Neural progenitor cell (in vitro differentiated cells): ENCODE measurements at regions not wholly inside any gene's neighbourhood (a gene's known extent, or its start where the extent isn't known, plus 50 kb on each side); places are given as distances from the start of the nearest gene placed in this dataset.

ENCODE experiments used
- DNase-seq: peaks from one replicate; pipeline ENCODE4 v3.0.0-alpha.2; 2016; ENCODE audit warnings: low spot score
- H2AFZ ChIP-seq: fragments of 200-600 bp; sonication (generic); replicated peaks from 2 replicates; pipeline ENCODE4 v1.6.1; 2016; ENCODE audit warnings: antibody characterized with exemption
- H3F3A ChIP-seq: fragments of 200-600 bp; sonication (generic); 2 replicates; pipeline ENCODE4 v1.6.1; 2016; ENCODE audit warnings: antibody characterized with exemption, low read depth
- H3K27ac ChIP-seq: fragments of 200-600 bp; sonication (generic); 2 replicates; pipeline ENCODE4 v1.5.1; 2016; ENCODE audit warnings: mild to moderate bottlenecking
- H3K27me3 ChIP-seq: fragments of 200-600 bp; sonication (generic); 2 replicates; pipeline ENCODE4 v1.6.1; 2016; ENCODE audit warnings: mild to moderate bottlenecking, moderate library complexity
- H3K36me3 ChIP-seq: fragments of 200-600 bp; sonication (generic); 2 replicates; pipeline ENCODE4 v1.5.1; 2016
- H3K4me1 ChIP-seq: fragments of 200-600 bp; sonication (generic); 2 replicates; pipeline ENCODE4 v1.6.1; 2016; ENCODE audit warnings: mixed run types
- H3K4me2 ChIP-seq: fragments of 200-600 bp; sonication (generic); 2 replicates; pipeline ENCODE4 v1.6.1; 2016
- H3K4me3 ChIP-seq: fragments of 200-600 bp; sonication (generic); 2 replicates; pipeline ENCODE4 v1.5.1; 2016
- H3K79me2 ChIP-seq: fragments of 200-600 bp; sonication (generic); 2 replicates; pipeline ENCODE4 v1.6.1; 2016; ENCODE audit warnings: low read depth
- H3K9ac ChIP-seq: fragments of 200-600 bp; sonication (generic); 2 replicates; pipeline ENCODE4 v1.6.1; 2016
- H3K9me3 ChIP-seq: fragments of 200-600 bp; sonication (generic); 2 replicates; pipeline ENCODE4 v1.5.1; 2016; ENCODE audit warnings: low read depth
- H4K20me1 ChIP-seq: fragments of 200-600 bp; sonication (generic); 2 replicates; pipeline ENCODE4 v1.6.1; 2016; ENCODE audit warnings: low read depth
- H3K27ac Mint-ChIP-seq: 3 replicates; pipeline ENCODE4 v1.8.0; 2021; ENCODE audit warnings: mixed read lengths
- H3K27me3 Mint-ChIP-seq: 2 replicates; pipeline ENCODE4 v1.8.0; 2022; ENCODE audit warnings: low read depth, mild to moderate bottlenecking, inconsistent platforms, moderate library complexity, mixed read lengths; ENCODE audit not compliant: insufficient read depth
- H3K36me3 Mint-ChIP-seq: 3 replicates; pipeline ENCODE4 v1.8.0; 2021; ENCODE audit warnings: mixed read lengths
- H3K4me1 Mint-ChIP-seq: 3 replicates; pipeline ENCODE4 v1.8.0; 2021; ENCODE audit warnings: mixed read lengths
- H3K4me3 Mint-ChIP-seq: 3 replicates; pipeline ENCODE4 v1.8.0; 2021; ENCODE audit warnings: mild to moderate bottlenecking, moderate library complexity, mixed read lengths
- H3K9me3 Mint-ChIP-seq: 3 replicates; pipeline ENCODE4 v1.8.0; 2020; ENCODE audit warnings: mixed read lengths
- CTCF ChIP-seq: fragments of 200-600 bp; sonication (generic); IDR thresholded peaks from 2 replicates; pipeline ENCODE4 v1.5.1; 2017; ENCODE audit warnings: antibody characterized with exemption, mild to moderate bottlenecking
- EZH2 ChIP-seq: fragments of 200-600 bp; sonication (generic); IDR thresholded peaks from 2 replicates; pipeline ENCODE4 v1.6.1; 2017; ENCODE audit warnings: antibody characterized with exemption, mild to moderate bottlenecking, moderate library complexity
- EZH2phosphoT487 ChIP-seq: fragments of 200-600 bp; sonication (generic); IDR thresholded peaks from 2 replicates; pipeline ENCODE4 v1.6.1; 2017; ENCODE audit warnings: antibody characterized with exemption

- Mint-ChIP-seq H3K27ac (no peak overlapping the region), H3K4me3 (no peak overlapping the region), H3K27me3 (no peaks in the 10 kb centered on the region), H3K9me3 (no peaks in the 10 kb centered on the region), H3K4me1 (no peaks in the 10 kb centered on the region), H3K36me3 (no peaks in the 10 kb centered on the region)
- DNase-seq: no peak
- no peaks in the 10 kb centered on the region for H3K4me1 ChIP-seq
- TF ChIP-seq CTCF (no peak), EZH2phosphoT487 (no peak), EZH2 (no peak)
- no peak overlapping the region for H3K27ac ChIP-seq
- no peak overlapping the region for H3K4me3 ChIP-seq
- H3K27me3 ChIP-seq: no peaks in the 10 kb centered on the region
- H3K36me3 ChIP-seq: no peaks in the 10 kb centered on the region
- no peaks in the 10 kb centered on the region for H3K79me2 ChIP-seq
- H2AFZ ChIP-seq: no peak overlapping the region
- no peaks in the 10 kb centered on the region for H3F3A ChIP-seq
- H4K20me1 ChIP-seq: no peaks in the 10 kb centered on the region
- no peak overlapping the region for H3K9ac ChIP-seq
- H3K9me3 ChIP-seq: no peaks in the 10 kb centered on the region
- no peak overlapping the region for H3K4me2 ChIP-seq
Observed at GRCh38 chr1:87472716-87473115, 144.0 kb downstream of the LMO4 start.

- H3K27me3 Mint-ChIP-seq: no peaks in the 10 kb centered on the region
- H3K9ac ChIP-seq: no peak overlapping the region
- peak overlapping the region; percentile 4 for H3K27ac Mint-ChIP-seq
- no peak overlapping the region for H3K4me3 Mint-ChIP-seq
- H3K4me1 ChIP-seq: no peaks in the 10 kb centered on the region
- no peak overlapping the region for H3K4me2 ChIP-seq
- DNase-seq: no peak
- H2AFZ ChIP-seq: no peak overlapping the region
- no peak overlapping the region for H3K4me3 ChIP-seq
- no peaks in the 10 kb centered on the region for H3K36me3 ChIP-seq
- H3K36me3 Mint-ChIP-seq: no peaks in the 10 kb centered on the region
- H3F3A ChIP-seq: no peaks in the 10 kb centered on the region
- H3K27me3 ChIP-seq: no peaks in the 10 kb centered on the region
- H4K20me1 ChIP-seq: no peaks in the 10 kb centered on the region
- no peaks in the 10 kb centered on the region for H3K9me3 Mint-ChIP-seq
- TF ChIP-seq EZH2: no peak
- no peak for TF ChIP-seq EZH2phosphoT487
- TF ChIP-seq CTCF: no peak
- no peaks in the 10 kb centered on the region for H3K79me2 ChIP-seq
- no peaks in the 10 kb centered on the region for H3K9me3 ChIP-seq
- H3K27ac ChIP-seq: no peak overlapping the region
- no peaks in the 10 kb centered on the region for H3K4me1 Mint-ChIP-seq
Observed at GRCh38 chr1:87473203-87473661, 144.6 kb downstream of the LMO4 start.

- no peak overlapping the region for H3K4me2 ChIP-seq
- H3K4me1 ChIP-seq: no peaks in the 10 kb centered on the region
- no peak overlapping the region for H3K27ac Mint-ChIP-seq
- H3K4me3 ChIP-seq: no peak overlapping the region
- H3K36me3 Mint-ChIP-seq: no peaks in the 10 kb centered on the region
- no peak overlapping the region for H2AFZ ChIP-seq
- no peaks in the 10 kb centered on the region for H3K9me3 Mint-ChIP-seq
- no peaks in the 10 kb centered on the region for H3K36me3 ChIP-seq
- H4K20me1 ChIP-seq: no peaks in the 10 kb centered on the region
- TF ChIP-seq EZH2phosphoT487 (no peak), EZH2 (no peak), CTCF (no peak)
- DNase-seq: no peak
- H3K4me1 Mint-ChIP-seq: no peaks in the 10 kb centered on the region
- H3K27me3 ChIP-seq: no peaks in the 10 kb centered on the region
- H3K27ac ChIP-seq: no peak overlapping the region
- H3K4me3 Mint-ChIP-seq: no peak overlapping the region
- no peaks in the 10 kb centered on the region for H3F3A ChIP-seq
- no peak overlapping the region for H3K9ac ChIP-seq
- H3K9me3 ChIP-seq: no peaks in the 10 kb centered on the region
- no peaks in the 10 kb centered on the region for H3K27me3 Mint-ChIP-seq
- H3K79me2 ChIP-seq: no peaks in the 10 kb centered on the region
Observed at GRCh38 chr1:87474098-87474497, 145.4 kb downstream of the LMO4 start.

- H3K36me3 ChIP-seq: no peaks in the 10 kb centered on the region
- no peaks in the 10 kb centered on the region for H3F3A ChIP-seq
- H3K4me3 ChIP-seq: no peak overlapping the region
- no peak overlapping the region for H3K4me3 Mint-ChIP-seq
- H3K27me3 ChIP-seq: no peaks in the 10 kb centered on the region
- no peak overlapping the region for H3K27ac Mint-ChIP-seq
- H3K9me3 ChIP-seq: no peaks in the 10 kb centered on the region
- H3K79me2 ChIP-seq: no peaks in the 10 kb centered on the region
- H3K4me1 ChIP-seq: no peaks in the 10 kb centered on the region
- H2AFZ ChIP-seq: no peak overlapping the region
- no peaks in the 10 kb centered on the region for H3K4me1 Mint-ChIP-seq
- H3K27ac ChIP-seq: no peak overlapping the region
- no peak for TF ChIP-seq EZH2
- TF ChIP-seq CTCF: peak; percentile 33
- no peak for TF ChIP-seq EZH2phosphoT487
- no peaks in the 10 kb centered on the region for H4K20me1 ChIP-seq
- no peaks in the 10 kb centered on the region for H3K9me3 Mint-ChIP-seq
- peak; percentile 56 for DNase-seq
- H3K36me3 Mint-ChIP-seq: no peaks in the 10 kb centered on the region
- H3K4me2 ChIP-seq: no peak overlapping the region
- H3K27me3 Mint-ChIP-seq: no peaks in the 10 kb centered on the region
- no peak overlapping the region for H3K9ac ChIP-seq
Observed at GRCh38 chr1:87478231-87478630, 149.6 kb downstream of the LMO4 start.
